Endodermal cell (in vitro differentiated cells): ENCODE measurements at regions not wholly inside any gene's neighbourhood (a gene's known extent, or its start where the extent isn't known, plus 50 kb on each side); places are given as distances from the start of the nearest gene placed in this dataset.

Source experiments
- DNase-seq: peaks from one replicate; pipeline ENCODE4 v3.0.0-alpha.2; 2017
- H3K27ac ChIP-seq: 2 replicates; pipeline ENCODE4 v1.5.1; 2013; ENCODE audit warnings: mild to moderate bottlenecking, low read depth, low read length, moderate library complexity
- H3K27me3 ChIP-seq: 2 replicates; pipeline ENCODE4 v1.6.1; 2013; ENCODE audit warnings: mild to moderate bottlenecking, low read length, moderate library complexity; ENCODE audit not compliant: insufficient read depth, control insufficient read depth, poor library complexity, severe bottlenecking
- H3K36me3 ChIP-seq: 2 replicates; pipeline ENCODE4 v1.7.0; 2013; ENCODE audit warnings: mild to moderate bottlenecking, low read length, moderate library complexity; ENCODE audit not compliant: control insufficient read depth, insufficient read depth
- H3K4me1 ChIP-seq: one replicate; pipeline ENCODE4 v1.7.0; 2013; ENCODE audit warnings: low read length; ENCODE audit not compliant: control insufficient read depth, insufficient read depth
- H3K4me3 ChIP-seq: 2 replicates; pipeline ENCODE4 v1.5.1; 2013; ENCODE audit warnings: mild to moderate bottlenecking, low read length, moderate library complexity
- H3K9ac ChIP-seq: 2 replicates; pipeline ENCODE4 v1.6.1; 2013; ENCODE audit warnings: mild to moderate bottlenecking, low read length, moderate library complexity; ENCODE audit not compliant: poor library complexity, severe bottlenecking; ENCODE audit errors: extremely low read depth
- H3K9me3 ChIP-seq: 2 replicates; pipeline ENCODE4 v1.6.1; 2013; ENCODE audit warnings: mild to moderate bottlenecking, low read length, moderate library complexity; ENCODE audit not compliant: control insufficient read depth
- H3K27ac Mint-ChIP-seq: 2 replicates; pipeline ENCODE4 v1.8.0; 2020; ENCODE audit warnings: mixed read lengths
- H3K27me3 Mint-ChIP-seq: 2 replicates; pipeline ENCODE4 v1.8.0; 2021; ENCODE audit warnings: mild to moderate bottlenecking, mixed read lengths; ENCODE audit not compliant: insufficient read depth
- H3K36me3 Mint-ChIP-seq: 2 replicates; pipeline ENCODE4 v1.8.0; 2020; ENCODE audit warnings: low read depth, mixed read lengths
- H3K4me1 Mint-ChIP-seq: 2 replicates; pipeline ENCODE4 v1.8.0; 2020; ENCODE audit warnings: mixed read lengths
- H3K4me3 Mint-ChIP-seq: 2 replicates; pipeline ENCODE4 v1.8.0; 2020; ENCODE audit warnings: mild to moderate bottlenecking, moderate library complexity, mixed read lengths
- H3K9me3 Mint-ChIP-seq: 2 replicates; pipeline ENCODE4 v1.8.0; 2020; ENCODE audit warnings: mild to moderate bottlenecking, mixed read lengths
- CTCF ChIP-seq: fragments of 200-600 bp; sonication (generic); conservative IDR thresholded peaks from 2 replicates; pipeline ENCODE4 v1.5.0; 2021; ENCODE audit warnings: antibody characterized with exemption, mild to moderate bottlenecking
- WGBS, 2 experiments: methylation state at CpG; one replicate each; pipeline versions ENCODE4 v1.1.5 to v1.1.7; 2013; ENCODE audit warnings: missing lambda C conversion rate in 2 of 2, mixed read lengths in 1 of 2; ENCODE audit not compliant: insufficient coverage in 1 of 2, insufficient read length in 1 of 2; 5-methylcytosine and 5-hydroxymethylcytosine counted together

GRCh38 chr6:54041239-54041638, 70.0 kb upstream of the MLIP start:
- H3K27ac ChIP-seq, result no peak overlapping the region
- no peaks in the 10 kb centered on the region for H3K36me3 ChIP-seq
- TF ChIP-seq CTCF, result no peak
- H3K4me1 ChIP-seq, result no peaks in the 10 kb centered on the region
- no peak overlapping the region for H3K4me3 Mint-ChIP-seq
- no peaks in the 10 kb centered on the region for H3K9me3 Mint-ChIP-seq
- H3K4me1 Mint-ChIP-seq, result no peaks in the 10 kb centered on the region
- no peak overlapping the region for H3K4me3 ChIP-seq
- H3K36me3 Mint-ChIP-seq, result no peaks in the 10 kb centered on the region
- H3K27me3 ChIP-seq, result no peaks in the 10 kb centered on the region
- DNase-seq, result no peak
- WGBS, 2 experiments, result 95 to 100% methylated on average over 1 to 2 of the region's 2 CpGs
- no peak overlapping the region for H3K9ac ChIP-seq
- H3K27ac Mint-ChIP-seq, result no peak overlapping the region
- H3K27me3 Mint-ChIP-seq, result no peaks in the 10 kb centered on the region
- no peaks in the 10 kb centered on the region for H3K9me3 ChIP-seq

- no peaks in the 10 kb centered on the region for H3K9me3 Mint-ChIP-seq
- H3K27ac Mint-ChIP-seq, result no peak overlapping the region
- Histone ChIP-seq H3K9ac (no peak overlapping the region), H3K9me3 (no peaks in the 10 kb centered on the region), H3K36me3 (no peaks in the 10 kb centered on the region), H3K27ac (no peak overlapping the region), H3K4me1 (no peaks in the 10 kb centered on the region), H3K27me3 (peaks cover 15% of the 10 kb centered on the region), H3K4me3 (no peak overlapping the region)
- no peaks in the 10 kb centered on the region for H3K36me3 Mint-ChIP-seq
- H3K4me1 Mint-ChIP-seq, result no peaks in the 10 kb centered on the region
- DNase-seq, result no peak
- H3K27me3 Mint-ChIP-seq, result no peaks in the 10 kb centered on the region
- WGBS, 2 experiments, result 91 to 100% methylated on average over 1 to 3 of the region's 3 CpGs
- no peak overlapping the region for H3K4me3 Mint-ChIP-seq
- TF ChIP-seq CTCF, result no peak
These were observed 67.9 kb upstream of the MLIP start for GRCh38 chr6:54043360-54043759.

DNA sequence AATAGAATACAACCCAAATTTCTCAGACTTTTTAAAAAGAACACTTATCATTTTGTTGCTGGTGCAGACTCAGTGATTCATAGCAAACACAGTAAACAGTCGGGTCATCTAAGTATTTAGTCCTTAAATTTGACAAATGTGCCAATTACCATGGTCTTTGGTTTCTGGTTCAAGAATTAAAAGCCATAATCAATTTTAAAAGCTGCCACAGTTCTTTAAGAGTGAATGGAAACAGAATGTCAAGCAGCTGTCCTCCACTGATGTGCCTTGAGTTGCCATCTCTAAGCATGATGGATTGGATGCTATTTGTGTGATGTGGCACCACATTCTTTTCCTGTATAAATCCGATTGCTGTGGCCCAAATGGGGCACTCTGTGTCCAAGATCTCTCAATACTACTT, 67.2 kb upstream of the MLIP start:
- DNase-seq, result no peak
- no peak for TF ChIP-seq CTCF
- no peaks in the 10 kb centered on the region for H3K36me3 ChIP-seq
- H3K4me3 ChIP-seq, result no peak overlapping the region
- no peaks in the 10 kb centered on the region for H3K9me3 ChIP-seq
- 95% methylated on average over 2 of the region's 2 CpGs; no CpG with 5 or more reads in 1 of the 2 experiments for WGBS, 2 experiments
- no peak overlapping the region for H3K27ac Mint-ChIP-seq
- no peak overlapping the region for H3K4me3 Mint-ChIP-seq
- peaks cover under 1% of the 10 kb centered on the region for H3K4me1 Mint-ChIP-seq
- H3K9ac ChIP-seq, result no peak overlapping the region
- H3K9me3 Mint-ChIP-seq, result no peaks in the 10 kb centered on the region
- no peaks in the 10 kb centered on the region for H3K27me3 Mint-ChIP-seq
- H3K27ac ChIP-seq, result no peak overlapping the region
- H3K4me1 ChIP-seq, result no peaks in the 10 kb centered on the region
- peaks cover 20% of the 10 kb centered on the region for H3K27me3 ChIP-seq
- no peaks in the 10 kb centered on the region for H3K36me3 Mint-ChIP-seq
